Inferior parietal cortex (tissue), 1 donor: ENCODE measurements at regions not wholly inside any gene's neighbourhood (a gene's known extent, or its start where the extent isn't known, plus 50 kb on each side); places are given as distances from the start of the nearest gene placed in this dataset.

Experiments used
- DNase-seq: peaks from one replicate; pipeline ENCODE4 v3.0.0-alpha.2; 2016; ENCODE audit errors: extremely low spot score

GRCh38 chr7:54701982-54702381 lies 57.0 kb downstream of the SEC61G start:
- DNase-seq: no peak

GRCh38 chr7:54699715-54700114 lies 59.3 kb downstream of the SEC61G start:
- DNase-seq: no peak

- DNase-seq: no peak
These were observed 61.3 kb downstream of the SEC61G start for GRCh38 chr7:54697659-54698186.

- DNase-seq: no peak
These were observed 68.1 kb downstream of the SEC61G start for GRCh38 chr7:54690892-54691291.

- DNase-seq: no peak
These were observed 69.0 kb downstream of the SEC61G start for GRCh38 chr7:54690050-54690443.

GRCh38 chr7:54689394-54690049 lies 69.5 kb downstream of the SEC61G start:
- DNase-seq: peak; percentile 20

- no peak for DNase-seq
These were observed 71.4 kb downstream of the SEC61G start for GRCh38 chr7:54687462-54688212.

- no peak for DNase-seq
These were observed 78.5 kb downstream of the SEC61G start for GRCh38 chr7:54680377-54681005.

- DNase-seq: no peak
These were observed 79.6 kb downstream of the SEC61G start for GRCh38 chr7:54679490-54679817.

- no peak for DNase-seq
These were observed 80.1 kb downstream of the SEC61G start for GRCh38 chr7:54678763-54679489.

- DNase-seq: no peak
These were observed 84.1 kb downstream of the SEC61G start for GRCh38 chr7:54674891-54675290.

GRCh38 chr7:54672519-54672918 lies 86.5 kb downstream of the SEC61G start:
- no peak for DNase-seq

GRCh38 chr7:54664235-54665228 lies 94.5 kb downstream of the SEC61G start:
- DNase-seq: peak; percentile 64

- peak; percentile 13 for DNase-seq
These were observed 95.3 kb downstream of the SEC61G start for GRCh38 chr7:54663603-54664234.

GRCh38 chr7:54663186-54663585 lies 95.8 kb downstream of the SEC61G start:
- no peak for DNase-seq

- no peak for DNase-seq
These were observed 96.3 kb downstream of the SEC61G start for GRCh38 chr7:54662701-54663100.

- DNase-seq: no peak
These were observed 105.1 kb downstream of the SEC61G start for GRCh38 chr7:54653905-54654304.

- no peak for DNase-seq
These were observed 100.9 kb downstream of the VSTM2A start for GRCh38 chr7:54643064-54643463.

- no peak for DNase-seq
These were observed 95.7 kb downstream of the VSTM2A start for GRCh38 chr7:54637712-54638396.

GRCh38 chr7:54632696-54633095 lies 90.5 kb downstream of the VSTM2A start:
- DNase-seq: no peak
